K562 (cell line): ENCODE measurements at regions not wholly inside any gene's neighbourhood (a gene's known extent, or its start where the extent isn't known, plus 50 kb on each side); places are given as distances from the start of the nearest gene placed in this dataset.

ENCODE experiments used
- CREB1 ChIP-seq, 2 experiments: sonication (generic) in 1 of 2; formaldehyde crosslinking in 1 of 2; IDR thresholded peaks; 2 replicates each; pipeline versions ENCODE4 v1.6.1 to v1.8.0; 2012 to 2022; ENCODE audit warnings: inconsistent platforms in 1 of 2, mild to moderate bottlenecking in 1 of 2, missing genetic modification reagents in 1 of 2, moderate library complexity in 1 of 2
- CTCF ChIP-seq, 3 experiments: IDR thresholded peaks in 2 of 3; conservative IDR thresholded peaks in 1 of 3; 2 replicates each; pipeline ENCODE4 v1.5.1; 2011 to 2012; ENCODE audit warnings: low read length in 3 of 3, mild to moderate bottlenecking in 3 of 3, control low read depth in 2 of 3, improper control_type of control experiment in 1 of 3, inconsistent platforms in 1 of 3, low read depth in 1 of 3, mixed read lengths in 1 of 3, moderate library complexity in 1 of 3; ENCODE audit not compliant: insufficient read depth in 2 of 3
- ELK1 ChIP-seq: sonication (generic); formaldehyde crosslinking; IDR thresholded peaks from 2 replicates; pipeline ENCODE4 v1.8.1; 2022; ENCODE audit warnings: missing genetic modification reagents
- PHF8 ChIP-seq: fragments of 200-600 bp; sonication (generic); IDR thresholded peaks from 2 replicates; pipeline ENCODE4 v1.6.1; 2012; ENCODE audit warnings: mixed run types, mild to moderate bottlenecking, inconsistent platforms, low read length, moderate library complexity, borderline replicate concordance
- POLR2A ChIP-seq: fragments of 450-650 bp; conservative IDR thresholded peaks from 2 replicates; pipeline ENCODE4 v1.6.1; 2016
- RCOR1 ChIP-seq, 2 experiments: IDR thresholded peaks; 2 replicates each; pipeline ENCODE4 v1.6.1; 2012; ENCODE audit warnings: low read depth in 2 of 2, low read length in 2 of 2, borderline replicate concordance in 1 of 2, improper control_type of control experiment in 1 of 2
- SMAD4 ChIP-seq: fragments of 250-450 bp; sonication (Bioruptor Pico); conservative IDR thresholded peaks from 2 replicates; pipeline ENCODE4 v1.8.0; 2021; ENCODE audit warnings: inconsistent platforms, mild to moderate bottlenecking, moderate library complexity
- STAG1 ChIP-seq: sonication (generic); formaldehyde crosslinking; IDR thresholded peaks from 2 replicates; pipeline ENCODE4 v1.5.0; 2020; ENCODE audit warnings: missing genetic modification reagents, borderline replicate concordance
- ZNF316 ChIP-seq: fragments of 450-650 bp; IDR thresholded peaks from 2 replicates; pipeline ENCODE4 v1.6.1; 2016
- ZNF76 ChIP-seq: fragments of 250-450 bp; sonication (Bioruptor Pico); IDR thresholded peaks from 2 replicates; pipeline ENCODE4 v1.4.0; 2020; ENCODE audit warnings: mild to moderate bottlenecking, moderate library complexity, borderline replicate concordance

GRCh38 chr1:80919426-80919825 is 881.3 kb upstream of the ADGRL2 start:
- TF ChIP-seq POLR2A (no peak), ZNF316 (no peak), CTCF (IDR thresholded peaks at IDR 0.05 in 2 of 3, conservative IDR thresholded peaks at IDR 0.05 in 1 of 3; ENCODE audit: insufficient read depth in 2 of 3, low read depth in 1 of 3, low read length in 3 of 3) (no peak), CREB1 (IDR thresholded peaks at IDR 0.05) (no peak), CREB1 (CRISPR knock-in tag; IDR thresholded peaks at IDR 0.05) (no peak), STAG1 (CRISPR knock-in tag) (no peak), RCOR1 (IDR thresholded peaks at IDR 0.05; ENCODE audit: borderline replicate concordance in 1 of 2, low read depth in 2 of 2, low read length in 2 of 2) (no peak), SMAD4 (no peak), ZNF76 (no peak), ELK1 (CRISPR knock-in tag) (no peak), PHF8 (no peak)
